Neuronal stem cell (in vitro differentiated cells): ENCODE measurements at regions not wholly inside any gene's neighbourhood (a gene's known extent, or its start where the extent isn't known, plus 50 kb on each side); places are given as distances from the start of the nearest gene placed in this dataset.
"Not testable (repeated sequence)": the region's sequence is repeated elsewhere in the genome, so short reads cannot be mapped to it uniquely, and the experiment has no call there.

Experiments used
- DNase-seq: peaks from one replicate; pipeline ENCODE4 v3.0.0-alpha.2; 2013; ENCODE audit warnings: low spot score
- H2AFZ ChIP-seq: one replicate; pipeline ENCODE4 v1.6.1; 2013; ENCODE audit warnings: mild to moderate bottlenecking, low read length, inconsistent platforms
- H2AK5ac ChIP-seq: 2 replicates; pipeline ENCODE4 v1.6.1; 2013; ENCODE audit warnings: low read depth, mild to moderate bottlenecking, inconsistent platforms, low read length, moderate library complexity, mixed read lengths
- H2BK120ac ChIP-seq: 2 replicates; pipeline ENCODE4 v1.6.1; 2013; ENCODE audit warnings: low read depth, mild to moderate bottlenecking, inconsistent platforms, low read length, moderate library complexity, mixed read lengths
- H2BK12ac ChIP-seq: one replicate; pipeline ENCODE4 v1.6.1; 2013; ENCODE audit warnings: low read length, inconsistent platforms
- H2BK15ac ChIP-seq: 2 replicates; pipeline ENCODE4 v1.6.1; 2013; ENCODE audit warnings: mild to moderate bottlenecking, low read length, inconsistent platforms, mixed read lengths
- H2BK5ac ChIP-seq: one replicate; pipeline ENCODE4 v1.6.1; 2013; ENCODE audit warnings: inconsistent platforms, mild to moderate bottlenecking, low read length, moderate library complexity
- H3K14ac ChIP-seq: one replicate; pipeline ENCODE4 v1.6.1; 2013; ENCODE audit warnings: low read length, inconsistent platforms
- H3K18ac ChIP-seq: 2 replicates; pipeline ENCODE4 v1.6.1; 2013; ENCODE audit warnings: low read length, inconsistent platforms
- H3K23ac ChIP-seq: 2 replicates; pipeline ENCODE4 v1.6.1; 2013; ENCODE audit warnings: low read depth, mild to moderate bottlenecking, mixed read lengths, low read length, inconsistent platforms; ENCODE audit not compliant: poor library complexity
- H3K27ac ChIP-seq: replicated peaks from 3 replicates; pipeline ENCODE4 v1.5.1; 2013; ENCODE audit warnings: low read length, inconsistent platforms
- H3K27me3 ChIP-seq, 3 experiments: 2 replicates each; pipeline ENCODE4 v1.6.1; 2013; ENCODE audit warnings: low read length in 3 of 3, mild to moderate bottlenecking in 2 of 3, inconsistent platforms in 1 of 3, low read depth in 1 of 3, mixed read lengths in 1 of 3, moderate library complexity in 1 of 3; ENCODE audit not compliant: control insufficient read depth in 3 of 3, insufficient read depth in 3 of 3
- H3K36me3 ChIP-seq, 2 donors: replicated peaks in 1 of 2; 2 replicates each; pipeline ENCODE4 v1.6.1; 2013; ENCODE audit warnings: low read length in 2 of 2; ENCODE audit not compliant: control insufficient read depth in 2 of 2, insufficient read depth in 2 of 2
- H3K4ac ChIP-seq: 2 replicates; pipeline ENCODE4 v1.6.1; 2013; ENCODE audit warnings: inconsistent platforms, mild to moderate bottlenecking, low read length, moderate library complexity
- H3K4me1 ChIP-seq, 2 donors: 1 replicate in 1 of 2; 2 replicates in 1 of 2; pipeline ENCODE4 v1.6.1; 2013; ENCODE audit warnings: low read length in 2 of 2, low read depth in 1 of 2; ENCODE audit not compliant: control insufficient read depth in 2 of 2, insufficient read depth in 1 of 2
- H3K4me2 ChIP-seq: one replicate; pipeline ENCODE4 v1.6.1; 2013; ENCODE audit warnings: mild to moderate bottlenecking, low read length, inconsistent platforms; ENCODE audit not compliant: insufficient read depth, poor library complexity, severe bottlenecking
- H3K4me3 ChIP-seq, 2 donors: 2 replicates each; pipeline ENCODE4 v1.5.1; 2013; ENCODE audit warnings: low read length in 2 of 2, mild to moderate bottlenecking in 2 of 2, inconsistent platforms in 1 of 2, moderate library complexity in 1 of 2
- H3K79me1 ChIP-seq: one replicate; pipeline ENCODE4 v1.6.1; 2013; ENCODE audit warnings: low read depth, mild to moderate bottlenecking, inconsistent platforms, low read length, moderate library complexity
- H3K9ac ChIP-seq: one replicate; pipeline ENCODE4 v1.6.1; 2013; ENCODE audit warnings: mild to moderate bottlenecking, low read depth, low read length, inconsistent platforms; ENCODE audit not compliant: poor library complexity
- H3K9me3 ChIP-seq, 2 donors: replicated peaks in 1 of 2; 2 replicates each; pipeline versions ENCODE3 to v1.6.1; 2013; ENCODE audit warnings: low read length in 2 of 2, mild to moderate bottlenecking in 2 of 2, inconsistent platforms in 1 of 2, low read depth in 1 of 2, mixed read lengths in 1 of 2, moderate library complexity in 1 of 2; ENCODE audit not compliant: control insufficient read depth in 2 of 2, insufficient read depth in 1 of 2
- H4K8ac ChIP-seq: one replicate; pipeline ENCODE4 v1.6.1; 2013; ENCODE audit warnings: low read depth, mild to moderate bottlenecking, inconsistent platforms, low read length, moderate library complexity
- H4K91ac ChIP-seq: one replicate; pipeline ENCODE4 v1.6.1; 2013; ENCODE audit warnings: low read length, low read depth, mild to moderate bottlenecking, inconsistent platforms; ENCODE audit not compliant: poor library complexity
- WGBS, 2 donors: extraction: QIAGEN DNeasy Blood & Tissue Kit; methylation state at CpG; one replicate each; pipeline ENCODE4 v1.1.7; 2013; ENCODE audit warnings: missing lambda C conversion rate in 2 of 2, mixed read lengths in 1 of 2; ENCODE audit not compliant: insufficient read length in 2 of 2, insufficient replicate concordance in 1 of 2; ENCODE audit errors: extremely low coverage in 2 of 2; 5-methylcytosine and 5-hydroxymethylcytosine counted together

GRCh38 chr9:39573024-39574022 lies 217.9 kb downstream of the SPATA31A1 start:
- H2AFZ ChIP-seq, H3K4me1 ChIP-seq, H3K4me3 ChIP-seq, H2BK120ac ChIP-seq, H3K9ac ChIP-seq, H3K79me1 ChIP-seq, H4K8ac ChIP-seq, H3K4me2 ChIP-seq, H3K18ac ChIP-seq, H3K9me3 ChIP-seq, H4K91ac ChIP-seq, H3K23ac ChIP-seq, H2BK12ac ChIP-seq, H3K4ac ChIP-seq, H3K27me3 ChIP-seq, DNase-seq, H3K14ac ChIP-seq, H3K36me3 ChIP-seq, H2BK5ac ChIP-seq, H2AK5ac ChIP-seq, H2BK15ac ChIP-seq, H3K27ac ChIP-seq: not testable (repeated sequence)
- WGBS, 2 donors: no CpG with 5 or more reads among the region's 10 CpGs

- not testable (repeated sequence) for H3K14ac ChIP-seq, H3K4me1 ChIP-seq, H2BK5ac ChIP-seq, DNase-seq, H3K18ac ChIP-seq, H2AK5ac ChIP-seq, H4K91ac ChIP-seq, H2AFZ ChIP-seq, H3K4me2 ChIP-seq, H3K27me3 ChIP-seq, H3K9me3 ChIP-seq, H2BK120ac ChIP-seq, H3K9ac ChIP-seq, H4K8ac ChIP-seq, H2BK15ac ChIP-seq, H3K23ac ChIP-seq, H3K79me1 ChIP-seq, H2BK12ac ChIP-seq, H3K27ac ChIP-seq, H3K4ac ChIP-seq, H3K36me3 ChIP-seq, H3K4me3 ChIP-seq
- WGBS, 2 donors: no CpG with 5 or more reads among the region's 4 CpGs
Observed at GRCh38 chr9:39579000-39579399, 223.5 kb downstream of the SPATA31A1 start.

GRCh38 chr9:39581296-39581695 lies 225.8 kb downstream of the SPATA31A1 start:
- not testable (repeated sequence) for H3K18ac ChIP-seq, H3K4me2 ChIP-seq, H4K91ac ChIP-seq, H3K36me3 ChIP-seq, H3K27me3 ChIP-seq, H3K79me1 ChIP-seq, H2AFZ ChIP-seq, DNase-seq, H3K14ac ChIP-seq, H2BK15ac ChIP-seq, H2BK120ac ChIP-seq, H4K8ac ChIP-seq, H2BK5ac ChIP-seq, H3K4me3 ChIP-seq, H3K9me3 ChIP-seq, H3K4ac ChIP-seq, H3K4me1 ChIP-seq, H2BK12ac ChIP-seq, H3K23ac ChIP-seq, H3K27ac ChIP-seq, H2AK5ac ChIP-seq, H3K9ac ChIP-seq
- no CpG with 5 or more reads among the region's 3 CpGs for WGBS, 2 donors

- no CpG with 5 or more reads among the region's 1 CpG for WGBS, 2 donors
- H2BK15ac ChIP-seq, H3K9ac ChIP-seq, H4K91ac ChIP-seq, H3K18ac ChIP-seq, H3K36me3 ChIP-seq, H3K79me1 ChIP-seq, H2BK12ac ChIP-seq, H3K4me2 ChIP-seq, H3K14ac ChIP-seq, H2BK120ac ChIP-seq, H2BK5ac ChIP-seq, H3K4ac ChIP-seq, H4K8ac ChIP-seq, H2AFZ ChIP-seq, H3K23ac ChIP-seq, DNase-seq, H3K4me3 ChIP-seq, H3K27ac ChIP-seq, H3K9me3 ChIP-seq, H2AK5ac ChIP-seq, H3K4me1 ChIP-seq, H3K27me3 ChIP-seq: not testable (repeated sequence)
Observed at GRCh38 chr9:39582677-39583412, 227.4 kb downstream of the SPATA31A1 start.
